DOHH2 (cell line): ENCODE measurements at regions not wholly inside any gene's neighbourhood (a gene's known extent, or its start where the extent isn't known, plus 50 kb on each side); places are given as distances from the start of the nearest gene placed in this dataset.
"Not testable (repeated sequence)": the region's sequence is repeated elsewhere in the genome, so short reads cannot be mapped to it uniquely, and the experiment has no call there.

Source experiments
- H3F3A ChIP-seq: fragments of 200-600 bp; sonication (generic), shearing (Covaris generic); 2 replicates; pipeline ENCODE4 v1.6.0; 2016; ENCODE audit warnings: antibody characterized with exemption, mild to moderate bottlenecking; ENCODE audit not compliant: control insufficient read depth, insufficient read depth
- H3K27ac ChIP-seq: fragments of 200-600 bp; sonication (generic); 2 replicates; pipeline ENCODE4 v1.5.1; 2014; ENCODE audit warnings: low read depth, mild to moderate bottlenecking, low read length, moderate library complexity
- H3K27me3 ChIP-seq: fragments of 200-600 bp; sonication (generic); 2 replicates; pipeline ENCODE4 v1.6.1; 2014; ENCODE audit warnings: mild to moderate bottlenecking, low read length, mixed read lengths; ENCODE audit not compliant: control insufficient read depth
- H3K36me3 ChIP-seq: fragments of 200-600 bp; sonication (generic); 2 replicates; pipeline ENCODE4 v1.6.1; 2014; ENCODE audit warnings: mild to moderate bottlenecking, low read length, moderate library complexity, mixed read lengths; ENCODE audit not compliant: control insufficient read depth
- H3K4me1 ChIP-seq: fragments of 200-600 bp; sonication (generic); 2 replicates; pipeline ENCODE4 v1.6.1; 2014; ENCODE audit warnings: mild to moderate bottlenecking, low read length, mixed read lengths; ENCODE audit not compliant: control insufficient read depth
- H3K4me2 ChIP-seq: fragments of 200-600 bp; sonication (generic); 2 replicates; pipeline ENCODE4 v1.6.0; 2014; ENCODE audit warnings: mild to moderate bottlenecking, low read length, moderate library complexity
- H3K4me3 ChIP-seq: fragments of 200-600 bp; sonication (generic); 2 replicates; pipeline ENCODE4 v1.5.1; 2014; ENCODE audit warnings: mild to moderate bottlenecking, low read length, mixed read lengths
- H3K79me2 ChIP-seq: fragments of 200-600 bp; sonication (generic); 2 replicates; pipeline ENCODE4 v1.6.1; 2014; ENCODE audit warnings: mild to moderate bottlenecking, low read length, mixed read lengths; ENCODE audit not compliant: control insufficient read depth
- H3K9me2 ChIP-seq: fragments of 200-600 bp; sonication (generic); replicated peaks from 2 replicates; pipeline ENCODE4 v1.6.1; 2014; ENCODE audit warnings: mild to moderate bottlenecking, low read length, mixed read lengths; ENCODE audit not compliant: control insufficient read depth
- H3K9me3 ChIP-seq: fragments of 200-600 bp; sonication (generic); 2 replicates; pipeline ENCODE4 v1.6.1; 2014; ENCODE audit warnings: antibody characterized with exemption, low read length, mixed read lengths; ENCODE audit not compliant: control insufficient read depth, insufficient read depth
- H4K20me1 ChIP-seq: fragments of 200-600 bp; sonication (generic); 2 replicates; pipeline ENCODE4 v1.6.0; 2014; ENCODE audit warnings: low read depth, mild to moderate bottlenecking, antibody characterized with exemption, low read length, moderate library complexity; ENCODE audit not compliant: control insufficient read depth, insufficient read depth
- EZH2phosphoT487 ChIP-seq: fragments of 200-600 bp; sonication (generic); IDR thresholded peaks from 2 replicates; pipeline ENCODE4 v1.6.1; 2017; ENCODE audit warnings: borderline replicate concordance, mild to moderate bottlenecking, antibody characterized with exemption, low read length, moderate library complexity, mixed read lengths
- TF ChIP-seq, protein P1 (sequence below): fragments of 200-600 bp; sonication (generic); IDR thresholded peaks from one replicate; pipeline ENCODE4 v1.5.1; 2014; ENCODE audit warnings: antibody characterized with exemption, mild to moderate bottlenecking, low read depth, low read length; ENCODE audit not compliant: poor library complexity, severe bottlenecking

DNA sequence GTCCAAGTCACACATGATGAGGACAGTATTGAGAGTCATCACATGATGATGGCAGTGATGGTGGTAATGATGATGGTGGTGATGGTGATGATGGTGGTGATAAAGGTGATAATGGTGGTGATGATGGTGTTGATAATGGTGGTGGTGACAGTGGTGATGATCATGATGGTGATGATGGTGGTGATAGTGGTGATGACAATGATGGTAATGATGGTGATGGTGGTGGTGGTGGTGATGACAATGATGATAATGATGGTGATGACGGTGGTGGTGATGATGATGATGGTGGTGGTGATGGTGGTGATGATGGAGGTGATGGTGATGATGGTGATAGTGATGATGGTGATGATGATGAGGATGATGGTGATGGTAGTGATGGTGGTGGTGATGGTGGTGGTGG is 190.2 kb upstream of the ZNF469 start:
- Histone ChIP-seq H3K36me3 (no peaks in the 10 kb centered on the region), H3F3A (no peaks in the 10 kb centered on the region), H3K9me3 (no peaks in the 10 kb centered on the region), H3K9me2 (no peaks in the 10 kb centered on the region), H3K27ac (no peak overlapping the region), H4K20me1 (no peaks in the 10 kb centered on the region), H3K4me3 (no peak overlapping the region), H3K79me2 (no peaks in the 10 kb centered on the region), H3K4me2 (no peak overlapping the region), H3K27me3 (no peaks in the 10 kb centered on the region), H3K4me1 (no peaks in the 10 kb centered on the region)
- no peak for TF ChIP-seq EZH2phosphoT487
- TF ChIP-seq, protein P1, sequence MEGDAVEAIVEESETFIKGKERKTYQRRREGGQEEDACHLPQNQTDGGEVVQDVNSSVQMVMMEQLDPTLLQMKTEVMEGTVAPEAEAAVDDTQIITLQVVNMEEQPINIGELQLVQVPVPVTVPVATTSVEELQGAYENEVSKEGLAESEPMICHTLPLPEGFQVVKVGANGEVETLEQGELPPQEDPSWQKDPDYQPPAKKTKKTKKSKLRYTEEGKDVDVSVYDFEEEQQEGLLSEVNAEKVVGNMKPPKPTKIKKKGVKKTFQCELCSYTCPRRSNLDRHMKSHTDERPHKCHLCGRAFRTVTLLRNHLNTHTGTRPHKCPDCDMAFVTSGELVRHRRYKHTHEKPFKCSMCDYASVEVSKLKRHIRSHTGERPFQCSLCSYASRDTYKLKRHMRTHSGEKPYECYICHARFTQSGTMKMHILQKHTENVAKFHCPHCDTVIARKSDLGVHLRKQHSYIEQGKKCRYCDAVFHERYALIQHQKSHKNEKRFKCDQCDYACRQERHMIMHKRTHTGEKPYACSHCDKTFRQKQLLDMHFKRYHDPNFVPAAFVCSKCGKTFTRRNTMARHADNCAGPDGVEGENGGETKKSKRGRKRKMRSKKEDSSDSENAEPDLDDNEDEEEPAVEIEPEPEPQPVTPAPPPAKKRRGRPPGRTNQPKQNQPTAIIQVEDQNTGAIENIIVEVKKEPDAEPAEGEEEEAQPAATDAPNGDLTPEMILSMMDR: no peak

DNA sequence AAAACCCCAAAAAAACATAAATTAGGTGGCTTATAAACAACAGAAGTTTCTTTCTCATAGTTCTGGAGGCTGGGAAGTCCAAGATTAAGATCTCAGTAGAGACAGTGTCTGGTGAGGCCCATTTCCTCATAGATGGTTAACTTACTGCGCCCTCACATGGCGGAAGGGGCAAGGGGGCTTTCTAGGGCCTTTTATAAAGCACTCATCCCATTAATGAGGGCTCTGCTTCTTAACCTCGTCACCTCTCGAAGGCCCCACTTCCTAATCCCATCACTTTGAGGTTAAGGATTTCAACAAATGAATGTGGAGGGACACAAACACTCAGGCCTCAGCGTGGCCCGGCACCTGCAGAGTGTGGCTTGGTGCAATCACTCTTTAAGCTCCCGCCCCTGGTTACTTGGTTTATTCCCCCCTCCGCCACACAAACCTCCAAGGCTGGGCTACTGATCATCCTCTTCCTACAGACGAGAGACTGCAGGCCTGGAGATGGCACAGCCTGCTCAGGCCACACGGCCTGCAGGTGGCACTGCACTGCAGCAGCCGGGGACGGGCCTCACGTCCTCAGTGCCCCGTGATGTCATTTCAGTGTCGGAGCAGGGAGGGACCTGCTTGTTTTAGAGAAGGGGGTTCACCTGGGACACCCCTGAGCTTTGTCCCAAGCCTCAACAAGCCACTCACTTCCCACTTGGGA is 188.9 kb upstream of the ZNF469 start:
- H3K9me3 ChIP-seq, H3K27ac ChIP-seq, H3F3A ChIP-seq, H3K36me3 ChIP-seq, H3K9me2 ChIP-seq, H3K4me3 ChIP-seq, H3K79me2 ChIP-seq, H4K20me1 ChIP-seq, H3K4me2 ChIP-seq, H3K4me1 ChIP-seq, H3K27me3 ChIP-seq: not testable (repeated sequence)
- TF ChIP-seq, protein P1: peak; percentile 46

DNA sequence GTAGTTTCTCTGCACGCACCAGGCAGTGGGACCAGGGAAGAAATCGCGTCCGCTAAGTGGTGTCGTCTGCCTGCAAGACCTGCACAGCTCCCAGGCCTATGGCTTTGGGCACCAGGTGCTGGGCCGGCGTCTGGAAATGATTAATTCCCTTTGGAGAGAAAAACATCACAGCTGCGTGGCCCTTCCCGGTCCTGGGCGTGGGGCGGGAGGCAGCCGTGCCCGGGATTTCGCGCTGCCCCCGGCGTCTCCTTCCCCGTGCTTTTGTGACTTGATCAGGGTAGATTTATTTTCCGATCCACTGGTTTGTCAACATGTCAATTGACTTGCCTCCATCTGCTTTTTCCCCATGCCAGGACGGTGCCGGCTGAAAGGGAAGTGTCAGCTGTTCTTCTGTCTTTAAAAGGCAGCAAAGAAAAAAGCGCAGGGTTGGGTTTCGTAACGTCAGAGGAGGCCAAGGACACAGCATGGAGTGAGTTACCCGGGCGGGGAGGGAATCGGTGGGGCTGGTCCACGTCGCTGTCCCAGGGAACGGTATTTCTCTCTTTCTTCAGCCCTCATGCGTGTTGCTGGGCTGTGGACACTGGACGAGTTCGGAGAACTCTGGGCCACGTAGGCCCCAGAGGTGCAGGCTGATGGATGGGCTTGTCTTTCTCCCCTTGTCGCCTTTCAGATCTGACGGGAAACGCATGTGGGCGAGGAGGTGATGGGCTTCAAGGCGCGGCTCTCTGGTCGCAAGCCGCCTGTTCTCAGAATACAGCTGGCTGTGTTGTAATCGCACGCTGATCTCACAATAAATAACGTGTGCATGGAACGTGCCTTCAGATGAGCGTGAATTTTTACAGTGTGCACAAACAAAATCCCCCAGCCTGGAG is 188.1 kb upstream of the ZNF469 start:
- Histone ChIP-seq H3K4me2 (no peak overlapping the region), H3K9me3 (no peaks in the 10 kb centered on the region), H3F3A (no peaks in the 10 kb centered on the region), H3K36me3 (no peaks in the 10 kb centered on the region), H3K9me2 (no peaks in the 10 kb centered on the region), H3K27ac (no peak overlapping the region), H3K4me3 (no peak overlapping the region), H3K27me3 (no peaks in the 10 kb centered on the region), H3K4me1 (no peaks in the 10 kb centered on the region), H3K79me2 (no peaks in the 10 kb centered on the region), H4K20me1 (no peaks in the 10 kb centered on the region)
- TF ChIP-seq, protein P1: no peak
